Esophagus muscularis mucosa (tissue), 4 donors: ENCODE measurements at regions not wholly inside any gene's neighbourhood (a gene's known extent, or its start where the extent isn't known, plus 50 kb on each side); places are given as distances from the start of the nearest gene placed in this dataset.
A peak's percentile ranks its signal among the peaks of the same experiment; 100 is the strongest.

ENCODE experiments used
- DNase-seq: peaks from one replicate; pipeline ENCODE4 v3.0.0-alpha.2; 2017; ENCODE audit errors: extremely low spot score
- H3K27ac ChIP-seq, 4 donors: fragments of 200-600 bp; sonication (generic); replicated peaks in 1 of 4; 1 replicate in 3 of 4; 2 replicates in 1 of 4; pipeline ENCODE4 v1.5.1; 2016 to 2019; ENCODE audit warnings: mild to moderate bottlenecking in 1 of 4
- H3K27me3 ChIP-seq, 4 donors: fragments of 200-600 bp; sonication (generic); one replicate each; pipeline versions ENCODE4 v1.5.1 to v1.6.0; 2016 to 2019
- H3K36me3 ChIP-seq, 4 donors: fragments of 200-600 bp; sonication (generic); one replicate each; pipeline ENCODE4 v1.5.1; 2016 to 2019
- H3K4me1 ChIP-seq, 4 donors: fragments of 200-600 bp; sonication (generic); one replicate each; pipeline ENCODE4 v1.5.1; 2016 to 2019
- H3K4me3 ChIP-seq, 4 donors: fragments of 200-600 bp; sonication (generic); 1 replicate in 2 of 4; 2 replicates in 2 of 4; pipeline ENCODE4 v1.5.1; 2016 to 2019; ENCODE audit warnings: mild to moderate bottlenecking in 4 of 4, moderate library complexity in 1 of 4
- H3K9me3 ChIP-seq, 4 donors: fragments of 200-600 bp; sonication (generic); 1 replicate in 3 of 4; 2 replicates in 1 of 4; pipeline ENCODE4 v1.5.1; 2016 to 2019
- EP300 ChIP-seq: sonication (generic); formaldehyde crosslinking; IDR thresholded peaks from one replicate; pipeline ENCODE4 v1.6.1; 2017; ENCODE audit warnings: antibody characterized with exemption
- POLR2A ChIP-seq: fragments of 450-650 bp; IDR thresholded peaks from one replicate; pipeline ENCODE4 v1.6.1; 2017; ENCODE audit warnings: antibody characterized with exemption, moderate library complexity, mild to moderate bottlenecking, low read depth
- POLR2AphosphoS5 ChIP-seq, 2 donors: sonication (generic); formaldehyde crosslinking; IDR thresholded peaks; one replicate each; pipeline ENCODE4 v1.6.1; 2017; ENCODE audit warnings: antibody characterized with exemption in 2 of 2
- WGBS: methylation state at CpG from one replicate; pipeline ENCODE4 v1.1.5; 2018; 5-methylcytosine and 5-hydroxymethylcytosine counted together
- intact Hi-C: fragments of 100-400 bp; cut with DNase I; formaldehyde crosslinking; loops from one replicate; pipeline ENCODE4 v1.15.1; 2023
- TF ChIP-seq, protein P1 (sequence below), 3 experiments: fragments of 200-600 bp in 2 of 3; fragments of 450-650 bp in 1 of 3; sonication (generic) in 2 of 3; IDR thresholded peaks; one replicate each; pipeline ENCODE4 v1.5.1; 2017 to 2019; ENCODE audit warnings: antibody characterized with exemption in 3 of 3, mild to moderate bottlenecking in 2 of 3, moderate library complexity in 1 of 3

DNA sequence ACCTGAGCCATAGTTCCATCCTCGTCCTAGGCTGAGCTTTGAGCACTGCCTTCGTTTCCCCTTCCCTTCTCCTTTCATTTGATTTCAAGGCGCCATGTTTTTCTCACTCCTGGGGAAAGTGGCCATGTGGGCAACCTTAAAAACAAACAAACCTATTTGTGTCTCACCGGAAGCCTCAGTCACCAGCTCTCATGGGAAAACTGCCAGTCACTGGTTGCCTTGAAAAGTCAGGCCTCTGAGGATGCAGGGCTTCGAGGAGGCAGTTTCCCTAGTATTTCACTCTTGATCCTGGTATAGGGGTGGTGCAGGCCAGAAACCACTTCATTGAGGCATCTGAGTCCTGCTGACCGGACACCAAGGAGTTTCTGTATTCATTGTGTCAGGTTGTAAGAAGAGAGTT is 59.2 kb upstream of the TRIB2 start:
- WGBS: 78% methylated on average over 6 of the region's 6 CpGs
- Histone ChIP-seq H3K4me3 (no peak overlapping the region), H3K9me3 (peaks cover 0 to 5% (median 0%) of the 10 kb centered on the region in 4 donors), H3K4me1 (no peaks in the 10 kb centered on the region), H3K27ac (no peak overlapping the region), H3K27me3 (no peaks in the 10 kb centered on the region), H3K36me3 (no peaks in the 10 kb centered on the region)
- intact Hi-C loops: no loop called here
- DNase-seq: no peak
- TF ChIP-seq POLR2AphosphoS5 (IDR thresholded peaks at IDR 0.05) (no peak), EP300 (no peak), POLR2A (no peak)
- TF ChIP-seq, protein P1, sequence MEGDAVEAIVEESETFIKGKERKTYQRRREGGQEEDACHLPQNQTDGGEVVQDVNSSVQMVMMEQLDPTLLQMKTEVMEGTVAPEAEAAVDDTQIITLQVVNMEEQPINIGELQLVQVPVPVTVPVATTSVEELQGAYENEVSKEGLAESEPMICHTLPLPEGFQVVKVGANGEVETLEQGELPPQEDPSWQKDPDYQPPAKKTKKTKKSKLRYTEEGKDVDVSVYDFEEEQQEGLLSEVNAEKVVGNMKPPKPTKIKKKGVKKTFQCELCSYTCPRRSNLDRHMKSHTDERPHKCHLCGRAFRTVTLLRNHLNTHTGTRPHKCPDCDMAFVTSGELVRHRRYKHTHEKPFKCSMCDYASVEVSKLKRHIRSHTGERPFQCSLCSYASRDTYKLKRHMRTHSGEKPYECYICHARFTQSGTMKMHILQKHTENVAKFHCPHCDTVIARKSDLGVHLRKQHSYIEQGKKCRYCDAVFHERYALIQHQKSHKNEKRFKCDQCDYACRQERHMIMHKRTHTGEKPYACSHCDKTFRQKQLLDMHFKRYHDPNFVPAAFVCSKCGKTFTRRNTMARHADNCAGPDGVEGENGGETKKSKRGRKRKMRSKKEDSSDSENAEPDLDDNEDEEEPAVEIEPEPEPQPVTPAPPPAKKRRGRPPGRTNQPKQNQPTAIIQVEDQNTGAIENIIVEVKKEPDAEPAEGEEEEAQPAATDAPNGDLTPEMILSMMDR (IDR thresholded peaks at IDR 0.05): no peak

DNA sequence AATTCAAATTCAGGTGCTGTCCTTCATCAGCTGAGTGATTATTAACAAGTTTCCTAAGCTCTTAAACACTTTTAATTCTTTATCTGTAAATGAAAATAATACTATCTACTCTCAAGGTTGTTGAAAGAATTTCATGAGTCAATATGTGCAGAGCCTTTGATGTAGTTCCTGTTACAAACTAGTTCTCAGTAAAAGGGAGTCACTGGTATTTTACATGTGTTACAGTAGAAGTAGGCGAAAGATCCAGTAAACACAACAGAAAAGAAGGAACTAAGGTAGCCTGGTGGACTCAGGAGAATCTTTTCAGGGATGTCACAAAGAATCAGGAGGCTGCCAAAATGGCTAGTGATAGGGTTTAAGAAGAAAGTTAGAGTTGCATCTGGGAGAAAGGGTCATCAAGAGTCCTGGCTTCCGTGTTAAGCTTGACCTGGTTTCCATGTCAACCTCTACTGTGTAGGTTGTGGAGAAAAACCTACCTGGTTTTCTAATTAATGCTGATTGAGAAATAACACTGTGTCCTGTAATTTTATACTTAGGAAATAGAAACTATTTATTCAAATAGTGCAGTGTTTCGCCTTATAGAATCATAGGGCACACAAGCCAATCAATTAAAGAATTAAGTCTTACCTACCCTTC is 58.3 kb upstream of the TRIB2 start:
- TF ChIP-seq, protein P1 (IDR thresholded peaks at IDR 0.05): no peak
- TF ChIP-seq POLR2A (no peak), POLR2AphosphoS5 (IDR thresholded peaks at IDR 0.05) (no peak), EP300 (no peak)
- intact Hi-C loops: no loop called here

DNA sequence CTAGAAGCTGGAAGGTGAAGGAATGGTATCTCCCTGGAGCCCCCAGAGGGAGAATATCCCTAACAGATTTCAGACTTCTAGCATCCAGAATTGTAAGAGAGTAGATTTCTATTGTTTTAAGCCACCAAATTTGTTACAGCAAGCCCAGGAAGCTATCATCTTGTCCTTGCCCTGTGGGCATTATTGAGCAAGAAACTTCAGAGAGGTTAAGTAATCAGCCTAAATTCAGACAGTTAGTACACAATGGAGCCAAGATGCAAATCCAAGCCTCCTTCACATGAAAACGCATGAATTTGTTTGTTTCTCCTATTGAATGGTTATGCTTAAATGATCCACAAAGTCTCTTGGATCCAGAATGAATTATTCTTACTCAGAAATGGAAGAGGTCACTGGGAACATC is 55.2 kb upstream of the TRIB2 start:
- Histone ChIP-seq H3K4me3 (no peak overlapping the region), H3K4me1 (peaks cover 5 to 10% (median 8%) of the 10 kb centered on the region in 4 donors), H3K27ac (no peak overlapping the region), H3K9me3 (peaks cover 0 to 12% (median 8%) of the 10 kb centered on the region in 4 donors), H3K36me3 (no peaks in the 10 kb centered on the region), H3K27me3 (no peaks in the 10 kb centered on the region)
- intact Hi-C loops: no loop called here
- TF ChIP-seq POLR2A (no peak), EP300 (no peak), POLR2AphosphoS5 (IDR thresholded peaks at IDR 0.05) (no peak)
- TF ChIP-seq, protein P1 (IDR thresholded peaks at IDR 0.05): no peak
- no peak for DNase-seq
- 93% methylated on average over 1 of the region's 1 CpG for WGBS

More for the DNA sequence above, 58.3 kb upstream of the TRIB2 start:
- Histone ChIP-seq H3K4me3 (no peak overlapping the region), H3K27me3 (no peaks in the 10 kb centered on the region), H3K4me1 (peaks cover 0 to 5% (median 3%) of the 10 kb centered on the region in 4 donors), H3K36me3 (no peaks in the 10 kb centered on the region), H3K27ac (no peak overlapping the region), H3K9me3 (peaks cover 0 to 5% (median 0%) of the 10 kb centered on the region in 4 donors)
- 97% methylated on average over 3 of the region's 3 CpGs for WGBS
- no peak for DNase-seq

DNA sequence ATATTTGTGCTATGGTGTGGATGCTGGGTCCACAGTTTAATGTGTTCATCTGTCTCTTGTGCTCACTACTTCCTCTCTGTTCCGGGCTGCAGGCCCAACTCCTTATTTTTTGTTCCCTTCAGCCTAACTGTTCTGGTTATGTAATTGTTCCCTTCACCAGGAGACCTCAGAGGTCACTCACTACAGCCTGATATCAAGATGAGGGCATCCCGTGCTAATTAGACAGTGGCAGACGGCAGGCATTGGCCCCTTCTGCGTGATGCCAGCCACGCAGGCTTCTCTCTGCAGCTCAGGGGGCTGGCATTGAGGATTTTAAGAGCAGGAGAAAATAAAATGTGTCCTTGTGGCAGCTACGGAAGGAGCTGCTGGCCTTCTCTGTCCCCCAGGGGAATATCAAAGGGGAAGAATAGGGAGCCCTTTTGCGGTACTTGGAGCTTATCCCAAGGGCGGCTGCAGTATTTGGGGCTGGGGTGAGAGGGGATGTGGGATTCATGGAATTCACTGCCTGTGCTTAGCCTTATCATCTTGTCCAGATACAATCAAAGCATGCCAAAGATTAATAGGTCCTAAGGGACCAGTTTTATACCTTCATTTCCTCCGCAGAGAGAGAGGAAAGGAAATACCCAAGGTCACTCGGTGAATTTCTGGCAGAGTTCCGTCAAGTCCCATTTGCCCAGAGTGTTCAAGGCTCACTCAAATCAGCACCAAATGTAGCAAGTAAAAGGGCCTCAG is 53.3 kb upstream of the TRIB2 start:
- Histone ChIP-seq H3K9me3 (peaks cover 0 to 22% (median 19%) of the 10 kb centered on the region in 4 donors), H3K27me3 (no peaks in the 10 kb centered on the region), H3K4me1 (peaks cover 5 to 10% (median 8%) of the 10 kb centered on the region in 4 donors), H3K4me3 (no peak overlapping the region), H3K27ac (peak overlapping the region in 1 of 4 donors; percentile 46), H3K36me3 (no peaks in the 10 kb centered on the region)
- TF ChIP-seq POLR2AphosphoS5 (IDR thresholded peaks at IDR 0.05) (no peak), POLR2A (no peak), EP300 (no peak)
- TF ChIP-seq, protein P1 (IDR thresholded peaks at IDR 0.05): no peak
- intact Hi-C loops: no loop called here
- WGBS: 86% methylated on average over 11 of the region's 11 CpGs
- no peak for DNase-seq
